Fibroblast of lung (primary cell): ENCODE measurements at regions not wholly inside any gene's neighbourhood (a gene's known extent, or its start where the extent isn't known, plus 50 kb on each side); places are given as distances from the start of the nearest gene placed in this dataset.

ENCODE experiments used
- EZH2 ChIP-seq: IDR thresholded peaks from 2 replicates; pipeline ENCODE4 v1.5.1; 2012; ENCODE audit warnings: low read length, control low read depth, mild to moderate bottlenecking; ENCODE audit errors: missing control alignments
- TF ChIP-seq, protein P1 (sequence below), 2 donors: IDR thresholded peaks in 1 of 2; conservative IDR thresholded peaks in 1 of 2; 1 replicate in 1 of 2; 2 replicates in 1 of 2; pipeline ENCODE4 v1.5.1; 2011 to 2012; ENCODE audit warnings: low read length in 2 of 2, control low read depth in 1 of 2, inconsistent platforms in 1 of 2, low read depth in 1 of 2, mild to moderate bottlenecking in 1 of 2

DNA sequence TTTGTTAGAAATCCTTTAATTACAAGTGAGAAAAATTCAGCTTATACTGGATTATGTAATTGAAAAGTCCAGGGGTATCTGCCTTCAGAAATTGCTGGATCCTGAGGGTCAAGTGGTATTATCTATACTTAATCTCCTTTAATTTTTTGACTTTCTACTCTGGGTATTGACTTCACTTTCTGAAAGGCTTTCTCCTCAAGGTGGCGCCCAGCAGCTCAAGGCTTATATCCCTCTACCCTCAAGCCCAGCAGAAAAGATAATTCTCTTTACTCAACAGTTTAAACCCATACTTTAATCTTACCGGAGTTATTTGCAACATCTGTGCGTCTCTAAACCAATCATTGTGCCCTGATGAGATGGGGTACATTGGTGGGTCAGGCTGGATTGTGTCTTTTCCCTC lies 129.5 kb downstream of the LARP7 start:
- TF ChIP-seq, protein P1, sequence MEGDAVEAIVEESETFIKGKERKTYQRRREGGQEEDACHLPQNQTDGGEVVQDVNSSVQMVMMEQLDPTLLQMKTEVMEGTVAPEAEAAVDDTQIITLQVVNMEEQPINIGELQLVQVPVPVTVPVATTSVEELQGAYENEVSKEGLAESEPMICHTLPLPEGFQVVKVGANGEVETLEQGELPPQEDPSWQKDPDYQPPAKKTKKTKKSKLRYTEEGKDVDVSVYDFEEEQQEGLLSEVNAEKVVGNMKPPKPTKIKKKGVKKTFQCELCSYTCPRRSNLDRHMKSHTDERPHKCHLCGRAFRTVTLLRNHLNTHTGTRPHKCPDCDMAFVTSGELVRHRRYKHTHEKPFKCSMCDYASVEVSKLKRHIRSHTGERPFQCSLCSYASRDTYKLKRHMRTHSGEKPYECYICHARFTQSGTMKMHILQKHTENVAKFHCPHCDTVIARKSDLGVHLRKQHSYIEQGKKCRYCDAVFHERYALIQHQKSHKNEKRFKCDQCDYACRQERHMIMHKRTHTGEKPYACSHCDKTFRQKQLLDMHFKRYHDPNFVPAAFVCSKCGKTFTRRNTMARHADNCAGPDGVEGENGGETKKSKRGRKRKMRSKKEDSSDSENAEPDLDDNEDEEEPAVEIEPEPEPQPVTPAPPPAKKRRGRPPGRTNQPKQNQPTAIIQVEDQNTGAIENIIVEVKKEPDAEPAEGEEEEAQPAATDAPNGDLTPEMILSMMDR (conservative IDR thresholded peaks at IDR 0.05 in 1 of 2, IDR thresholded peaks at IDR 0.05 in 1 of 2; ENCODE audit: low read depth in 1 of 2, low read length in 2 of 2) = peak; percentile 60 to 65
- TF ChIP-seq EZH2 = no peak
